ENCODE measurements at regions not wholly inside any gene's neighbourhood (a gene's known extent, or its start where the extent isn't known, plus 50 kb on each side); places are given as distances from the start of the nearest gene placed in this dataset.

DNA sequence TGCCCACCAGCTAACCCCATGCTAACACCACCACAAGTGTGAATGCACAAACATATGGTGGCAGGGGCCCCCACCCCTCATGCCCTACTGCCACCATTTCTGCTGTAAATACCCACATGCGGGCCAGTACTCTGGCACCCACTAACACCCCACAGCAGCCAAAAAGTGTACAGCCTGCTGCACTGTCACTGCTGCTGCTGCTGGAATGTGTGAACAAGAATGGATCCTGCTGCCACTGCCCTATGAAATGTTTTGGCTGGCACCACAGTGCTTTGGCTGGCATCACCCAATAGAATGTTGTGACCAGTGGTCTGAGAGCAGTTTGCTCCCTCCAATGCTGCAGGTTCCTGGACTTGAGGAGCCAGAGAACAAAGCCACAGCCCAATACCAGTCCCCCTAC lies 606.6 kb upstream of the SORCS1 start:
- TF ChIP-seq, protein P1, sequence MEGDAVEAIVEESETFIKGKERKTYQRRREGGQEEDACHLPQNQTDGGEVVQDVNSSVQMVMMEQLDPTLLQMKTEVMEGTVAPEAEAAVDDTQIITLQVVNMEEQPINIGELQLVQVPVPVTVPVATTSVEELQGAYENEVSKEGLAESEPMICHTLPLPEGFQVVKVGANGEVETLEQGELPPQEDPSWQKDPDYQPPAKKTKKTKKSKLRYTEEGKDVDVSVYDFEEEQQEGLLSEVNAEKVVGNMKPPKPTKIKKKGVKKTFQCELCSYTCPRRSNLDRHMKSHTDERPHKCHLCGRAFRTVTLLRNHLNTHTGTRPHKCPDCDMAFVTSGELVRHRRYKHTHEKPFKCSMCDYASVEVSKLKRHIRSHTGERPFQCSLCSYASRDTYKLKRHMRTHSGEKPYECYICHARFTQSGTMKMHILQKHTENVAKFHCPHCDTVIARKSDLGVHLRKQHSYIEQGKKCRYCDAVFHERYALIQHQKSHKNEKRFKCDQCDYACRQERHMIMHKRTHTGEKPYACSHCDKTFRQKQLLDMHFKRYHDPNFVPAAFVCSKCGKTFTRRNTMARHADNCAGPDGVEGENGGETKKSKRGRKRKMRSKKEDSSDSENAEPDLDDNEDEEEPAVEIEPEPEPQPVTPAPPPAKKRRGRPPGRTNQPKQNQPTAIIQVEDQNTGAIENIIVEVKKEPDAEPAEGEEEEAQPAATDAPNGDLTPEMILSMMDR (conservative IDR thresholded peaks at IDR 0.05; ENCODE audit: low read length), result no peak
- no peak for TF ChIP-seq EZH2phosphoT487 (IDR thresholded peaks at IDR 0.05; ENCODE audit: borderline replicate concordance)

GRCh38 chr10:107767185-107767584 lies 602.7 kb upstream of the SORCS1 start:
- Histone ChIP-seq H3K9me2 (replicated peaks; ENCODE audit: low read depth, low read length) (no peaks in the 10 kb centered on the region), H3F3A (ENCODE audit: low read depth) (no peaks in the 10 kb centered on the region), H3K9me3 (ENCODE audit: insufficient read depth, low read depth, low read length) (no peaks in the 10 kb centered on the region), H3K9ac (ENCODE audit: low read depth, low read length, poor library complexity, severe bottlenecking) (no peak overlapping the region), H3K4me2 (ENCODE audit: low read depth, low read length, poor library complexity, severe bottlenecking) (no peak overlapping the region), H3K36me3 (ENCODE audit: insufficient read depth, low read length) (no peaks in the 10 kb centered on the region), H2AFZ (ENCODE audit: low read length) (no peak overlapping the region), H3K27me3 (ENCODE audit: insufficient read depth, low read length, poor library complexity, severe bottlenecking) (no peaks in the 10 kb centered on the region), H3K4me1 (ENCODE audit: insufficient read depth, low read length, poor library complexity, severe bottlenecking) (no peaks in the 10 kb centered on the region), H3K79me2 (ENCODE audit: insufficient read depth, low read length) (no peaks in the 10 kb centered on the region), H4K20me1 (ENCODE audit: insufficient read depth, low read length, poor library complexity, severe bottlenecking) (no peaks in the 10 kb centered on the region), H3K4me3 (ENCODE audit: low read length, poor library complexity, severe bottlenecking) (no peak overlapping the region)
- TF ChIP-seq EZH2phosphoT487 (IDR thresholded peaks at IDR 0.05; ENCODE audit: borderline replicate concordance), result no peak
- TF ChIP-seq, protein P1 (conservative IDR thresholded peaks at IDR 0.05; ENCODE audit: low read length), result no peak

More for the DNA sequence above, 606.6 kb upstream of the SORCS1 start:
- Histone ChIP-seq H3K9ac (ENCODE audit: low read depth, low read length, poor library complexity, severe bottlenecking) (no peak overlapping the region), H3K27me3 (ENCODE audit: insufficient read depth, low read length, poor library complexity, severe bottlenecking) (no peaks in the 10 kb centered on the region), H3F3A (ENCODE audit: low read depth) (no peaks in the 10 kb centered on the region), H3K9me2 (replicated peaks; ENCODE audit: low read depth, low read length) (no peaks in the 10 kb centered on the region), H3K79me2 (ENCODE audit: insufficient read depth, low read length) (no peaks in the 10 kb centered on the region), H3K9me3 (ENCODE audit: insufficient read depth, low read depth, low read length) (no peaks in the 10 kb centered on the region), H2AFZ (ENCODE audit: low read length) (no peak overlapping the region), H4K20me1 (ENCODE audit: insufficient read depth, low read length, poor library complexity, severe bottlenecking) (no peaks in the 10 kb centered on the region), H3K4me3 (ENCODE audit: low read length, poor library complexity, severe bottlenecking) (no peak overlapping the region), H3K36me3 (ENCODE audit: insufficient read depth, low read length) (no peaks in the 10 kb centered on the region), H3K4me1 (ENCODE audit: insufficient read depth, low read length, poor library complexity, severe bottlenecking) (no peaks in the 10 kb centered on the region), H3K4me2 (ENCODE audit: low read depth, low read length, poor library complexity, severe bottlenecking) (no peak overlapping the region)

GRCh38 chr10:107754814-107755213 lies 590.3 kb upstream of the SORCS1 start:
- TF ChIP-seq EZH2phosphoT487 (IDR thresholded peaks at IDR 0.05; ENCODE audit: borderline replicate concordance), result no peak
- TF ChIP-seq, protein P1 (conservative IDR thresholded peaks at IDR 0.05; ENCODE audit: low read length), result no peak
- Histone ChIP-seq H3K27me3 (ENCODE audit: insufficient read depth, low read length, poor library complexity, severe bottlenecking) (no peaks in the 10 kb centered on the region), H3K4me1 (ENCODE audit: insufficient read depth, low read length, poor library complexity, severe bottlenecking) (no peaks in the 10 kb centered on the region), H3K9ac (ENCODE audit: low read depth, low read length, poor library complexity, severe bottlenecking) (no peak overlapping the region), H4K20me1 (ENCODE audit: insufficient read depth, low read length, poor library complexity, severe bottlenecking) (no peaks in the 10 kb centered on the region), H3K9me2 (replicated peaks; ENCODE audit: low read depth, low read length) (no peaks in the 10 kb centered on the region), H3K79me2 (ENCODE audit: insufficient read depth, low read length) (no peaks in the 10 kb centered on the region), H3K9me3 (ENCODE audit: insufficient read depth, low read depth, low read length) (no peaks in the 10 kb centered on the region), H3K4me3 (ENCODE audit: low read length, poor library complexity, severe bottlenecking) (no peak overlapping the region), H3F3A (ENCODE audit: low read depth) (no peaks in the 10 kb centered on the region), H2AFZ (ENCODE audit: low read length) (no peak overlapping the region), H3K36me3 (ENCODE audit: insufficient read depth, low read length) (no peaks in the 10 kb centered on the region), H3K4me2 (ENCODE audit: low read depth, low read length, poor library complexity, severe bottlenecking) (no peak overlapping the region)

Data from Loucy (cell line).